Fibroblast of the aortic adventitia (primary cell): ENCODE measurements at regions not wholly inside any gene's neighbourhood (a gene's known extent, or its start where the extent isn't known, plus 50 kb on each side); places are given as distances from the start of the nearest gene placed in this dataset.

Experiments used
- DNase-seq: peaks from one replicate; pipeline ENCODE4 v3.0.0-alpha.2; 2010; ENCODE audit warnings: low read depth
- H3K4me3 ChIP-seq: 2 replicates; pipeline ENCODE4 v1.5.1; 2011; ENCODE audit warnings: low read depth, mild to moderate bottlenecking, control low read depth, low read length, moderate library complexity
- TF ChIP-seq, protein P1 (sequence below): IDR thresholded peaks from 2 replicates; pipeline ENCODE4 v1.5.1; 2011; ENCODE audit warnings: mild to moderate bottlenecking, low read length, control low read depth, inconsistent platforms; ENCODE audit not compliant: insufficient read depth

DNA sequence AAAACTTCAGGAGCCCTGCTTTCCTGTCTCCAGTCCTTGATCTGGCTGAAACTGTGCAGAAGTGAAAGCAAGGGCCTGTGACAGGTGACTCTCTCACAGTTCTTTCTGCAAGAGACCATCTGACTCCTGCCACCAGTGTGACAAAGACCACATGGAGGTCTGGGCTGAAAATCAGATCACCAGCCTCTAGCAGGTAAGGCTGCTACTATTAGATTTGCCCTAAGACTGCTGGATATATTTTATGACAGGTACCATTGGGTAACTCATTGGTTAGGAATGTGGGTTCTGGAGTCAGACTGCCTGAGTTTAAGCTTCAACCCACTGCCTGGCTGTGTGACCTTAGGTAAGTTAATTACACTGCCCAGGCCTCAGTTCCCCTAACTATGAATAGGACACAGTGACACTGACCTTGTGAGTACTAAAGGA is 163.3 kb upstream of the SLC7A11 start:
- H3K4me3 ChIP-seq, result no peak overlapping the region
- TF ChIP-seq, protein P1, sequence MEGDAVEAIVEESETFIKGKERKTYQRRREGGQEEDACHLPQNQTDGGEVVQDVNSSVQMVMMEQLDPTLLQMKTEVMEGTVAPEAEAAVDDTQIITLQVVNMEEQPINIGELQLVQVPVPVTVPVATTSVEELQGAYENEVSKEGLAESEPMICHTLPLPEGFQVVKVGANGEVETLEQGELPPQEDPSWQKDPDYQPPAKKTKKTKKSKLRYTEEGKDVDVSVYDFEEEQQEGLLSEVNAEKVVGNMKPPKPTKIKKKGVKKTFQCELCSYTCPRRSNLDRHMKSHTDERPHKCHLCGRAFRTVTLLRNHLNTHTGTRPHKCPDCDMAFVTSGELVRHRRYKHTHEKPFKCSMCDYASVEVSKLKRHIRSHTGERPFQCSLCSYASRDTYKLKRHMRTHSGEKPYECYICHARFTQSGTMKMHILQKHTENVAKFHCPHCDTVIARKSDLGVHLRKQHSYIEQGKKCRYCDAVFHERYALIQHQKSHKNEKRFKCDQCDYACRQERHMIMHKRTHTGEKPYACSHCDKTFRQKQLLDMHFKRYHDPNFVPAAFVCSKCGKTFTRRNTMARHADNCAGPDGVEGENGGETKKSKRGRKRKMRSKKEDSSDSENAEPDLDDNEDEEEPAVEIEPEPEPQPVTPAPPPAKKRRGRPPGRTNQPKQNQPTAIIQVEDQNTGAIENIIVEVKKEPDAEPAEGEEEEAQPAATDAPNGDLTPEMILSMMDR, result no peak
- peak; percentile 9 for DNase-seq

DNA sequence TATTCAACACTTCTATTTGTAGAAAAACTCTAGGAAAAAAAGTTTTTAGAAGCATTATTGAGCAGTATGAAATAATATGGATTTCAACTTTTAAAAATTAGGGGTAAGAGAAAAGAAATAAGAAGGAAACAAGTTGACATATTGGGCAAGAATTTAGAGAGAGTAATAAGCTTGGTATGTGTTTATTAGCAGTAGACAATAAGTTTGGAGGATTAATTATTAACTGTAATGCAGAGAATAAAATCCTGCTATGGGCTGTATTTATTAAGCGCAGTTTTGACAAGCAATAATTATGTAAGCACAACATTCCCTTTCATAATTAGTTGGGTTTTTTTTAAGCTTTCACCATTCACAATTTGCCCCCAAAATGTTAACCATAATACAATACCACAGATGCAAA is 162.7 kb upstream of the SLC7A11 start:
- no peak for DNase-seq
- TF ChIP-seq, protein P1, result no peak
- no peak overlapping the region for H3K4me3 ChIP-seq

DNA sequence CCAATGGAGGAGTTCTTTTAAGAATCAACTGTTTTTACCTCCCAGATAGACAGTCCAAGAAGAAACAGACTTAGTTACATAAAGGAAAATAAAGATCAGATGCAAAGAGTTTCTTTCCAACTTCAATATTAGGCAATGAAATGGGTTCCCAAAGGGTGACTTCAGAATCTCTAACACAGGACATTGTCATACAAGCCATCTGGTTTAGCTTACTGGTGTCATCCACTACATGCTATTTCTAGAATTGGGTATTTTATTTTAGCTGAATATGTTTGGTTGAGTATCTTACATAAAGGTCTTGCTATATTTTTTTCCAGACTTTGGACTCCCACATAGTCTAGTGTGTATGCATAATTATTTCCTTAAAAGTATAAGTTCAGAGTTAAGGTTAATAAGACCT is 162.1 kb upstream of the SLC7A11 start:
- H3K4me3 ChIP-seq, result no peak overlapping the region
- no peak for DNase-seq
- TF ChIP-seq, protein P1, result no peak

DNA sequence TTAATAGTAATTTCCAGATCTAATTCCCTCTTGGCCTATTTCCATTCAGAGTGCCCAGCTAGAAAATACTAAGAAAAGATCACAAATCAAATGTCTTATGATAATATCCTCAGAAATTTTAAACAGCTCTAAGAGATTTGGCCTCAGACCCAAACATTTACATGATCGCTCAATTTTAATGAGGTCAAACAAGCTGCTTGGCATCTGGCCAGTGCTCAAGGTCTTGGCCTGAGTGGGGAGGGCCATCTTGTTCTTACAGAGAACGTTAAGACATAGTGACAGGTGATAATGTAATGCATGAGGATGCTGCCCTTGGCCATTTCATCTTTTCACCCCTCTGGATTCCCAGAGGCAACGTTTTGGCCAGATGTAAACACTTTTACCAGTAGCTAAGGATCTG is 159.2 kb upstream of the SLC7A11 start:
- TF ChIP-seq, protein P1, result no peak
- peak; percentile 10 for DNase-seq
- no peak overlapping the region for H3K4me3 ChIP-seq

DNA sequence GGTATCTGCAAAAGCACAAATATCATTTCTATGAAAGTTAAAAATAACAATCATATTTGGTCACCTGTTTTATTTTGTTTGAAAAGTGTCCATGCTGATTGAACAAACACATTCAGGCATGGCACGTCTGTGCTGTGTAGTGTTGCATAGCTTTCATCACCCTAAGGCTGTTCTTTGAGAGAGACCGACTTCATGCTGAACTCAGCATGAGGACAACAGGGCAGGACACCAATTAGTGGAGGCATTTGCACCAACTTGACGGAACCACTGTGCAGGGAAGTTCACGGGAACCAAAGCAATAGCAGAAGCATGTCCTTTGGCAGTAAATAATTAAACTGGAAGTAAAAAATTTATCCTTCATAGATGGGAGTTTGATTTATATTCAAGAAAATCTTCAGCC is 158.4 kb upstream of the SLC7A11 start:
- DNase-seq, result no peak
- TF ChIP-seq, protein P1, result no peak
- H3K4me3 ChIP-seq, result no peak overlapping the region

DNA sequence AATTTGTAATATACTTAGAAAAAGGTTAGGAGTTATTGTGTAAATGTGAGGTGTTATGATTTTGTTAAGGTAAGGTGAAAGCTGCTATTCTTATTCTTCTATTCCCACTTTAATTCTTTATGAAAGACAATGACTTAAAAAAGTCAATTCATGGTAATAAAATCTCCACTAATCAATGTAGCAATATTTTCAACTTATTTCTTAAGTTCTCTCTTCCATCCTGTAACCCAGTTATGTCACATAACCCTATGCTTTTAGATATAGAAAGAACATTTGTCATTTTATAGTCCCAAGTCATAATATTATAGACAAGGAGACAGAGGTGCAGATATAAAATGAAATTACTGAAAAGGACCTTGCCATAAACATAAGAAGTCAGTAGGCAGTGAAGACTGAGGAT is 157.9 kb upstream of the SLC7A11 start:
- TF ChIP-seq, protein P1, result no peak
- no peak overlapping the region for H3K4me3 ChIP-seq
- DNase-seq, result no peak

DNA sequence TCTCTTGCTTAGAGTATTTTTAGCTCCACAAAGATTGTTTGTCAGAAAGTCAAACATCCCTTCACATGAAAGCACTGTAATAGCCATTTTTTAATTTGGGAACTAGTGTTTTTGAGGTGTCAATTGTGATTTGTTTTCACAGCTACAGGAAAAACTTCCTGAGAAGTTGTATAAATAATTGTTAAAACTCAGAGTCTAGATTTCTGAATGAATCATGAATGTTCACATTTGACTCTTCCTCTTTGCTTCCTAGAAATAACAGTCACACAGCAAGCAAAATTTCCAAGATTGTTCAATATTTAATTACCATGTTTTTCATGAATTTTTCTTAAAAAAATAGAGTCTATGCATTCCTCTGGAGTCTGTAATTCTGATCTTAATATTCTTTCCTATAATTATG is 156.9 kb upstream of the SLC7A11 start:
- no peak for DNase-seq
- H3K4me3 ChIP-seq, result no peak overlapping the region
- TF ChIP-seq, protein P1, result no peak
